ENCODE measurements at regions not wholly inside any gene's neighbourhood (a gene's known extent, or its start where the extent isn't known, plus 50 kb on each side); places are given as distances from the start of the nearest gene placed in this dataset.

DNA sequence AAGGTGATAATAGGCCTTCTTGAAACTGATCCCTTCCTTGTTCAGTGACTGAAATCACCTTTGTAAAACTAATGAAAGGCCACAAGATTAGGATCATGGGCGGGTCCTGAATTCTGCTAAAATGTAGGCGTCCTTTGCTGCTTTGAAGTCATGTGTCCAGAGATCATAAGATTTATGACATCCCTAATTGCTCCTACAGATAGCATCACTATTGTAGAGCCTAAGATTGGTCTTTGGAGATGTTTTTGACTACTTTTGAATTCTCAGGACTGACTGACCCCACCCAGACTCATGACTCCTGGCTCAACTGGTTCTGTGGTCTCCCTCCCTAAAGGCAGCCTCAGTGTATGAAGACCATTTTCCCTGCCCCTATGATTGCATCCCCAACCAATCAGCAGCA, 322.6 kb upstream of the SEMA3D start:
- H3K27ac Mint-ChIP-seq (ENCODE audit: unreplicated experiment), result no peak overlapping the region
- H3K4me3 Mint-ChIP-seq, result no peak overlapping the region
- H3K36me3 Mint-ChIP-seq (ENCODE audit: low read depth), result no peaks in the 10 kb centered on the region
- TF ChIP-seq, protein P1, sequence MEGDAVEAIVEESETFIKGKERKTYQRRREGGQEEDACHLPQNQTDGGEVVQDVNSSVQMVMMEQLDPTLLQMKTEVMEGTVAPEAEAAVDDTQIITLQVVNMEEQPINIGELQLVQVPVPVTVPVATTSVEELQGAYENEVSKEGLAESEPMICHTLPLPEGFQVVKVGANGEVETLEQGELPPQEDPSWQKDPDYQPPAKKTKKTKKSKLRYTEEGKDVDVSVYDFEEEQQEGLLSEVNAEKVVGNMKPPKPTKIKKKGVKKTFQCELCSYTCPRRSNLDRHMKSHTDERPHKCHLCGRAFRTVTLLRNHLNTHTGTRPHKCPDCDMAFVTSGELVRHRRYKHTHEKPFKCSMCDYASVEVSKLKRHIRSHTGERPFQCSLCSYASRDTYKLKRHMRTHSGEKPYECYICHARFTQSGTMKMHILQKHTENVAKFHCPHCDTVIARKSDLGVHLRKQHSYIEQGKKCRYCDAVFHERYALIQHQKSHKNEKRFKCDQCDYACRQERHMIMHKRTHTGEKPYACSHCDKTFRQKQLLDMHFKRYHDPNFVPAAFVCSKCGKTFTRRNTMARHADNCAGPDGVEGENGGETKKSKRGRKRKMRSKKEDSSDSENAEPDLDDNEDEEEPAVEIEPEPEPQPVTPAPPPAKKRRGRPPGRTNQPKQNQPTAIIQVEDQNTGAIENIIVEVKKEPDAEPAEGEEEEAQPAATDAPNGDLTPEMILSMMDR (conservative IDR thresholded peaks at IDR 0.05), result no peak
- no peaks in the 10 kb centered on the region for H3K27me3 Mint-ChIP-seq (ENCODE audit: low read depth)
- no peaks in the 10 kb centered on the region for H3K4me1 Mint-ChIP-seq
- peaks cover 6% of the 10 kb centered on the region for H3K9me3 Mint-ChIP-seq
- DNase-seq (ENCODE audit: low read depth, low spot score), result no peak

GRCh38 chr7:85508642-85509410, 322.0 kb upstream of the SEMA3D start:
- Mint-ChIP-seq H3K36me3 (ENCODE audit: low read depth) (peaks cover 3% of the 10 kb centered on the region), H3K27ac (ENCODE audit: unreplicated experiment) (no peak overlapping the region)

DNA sequence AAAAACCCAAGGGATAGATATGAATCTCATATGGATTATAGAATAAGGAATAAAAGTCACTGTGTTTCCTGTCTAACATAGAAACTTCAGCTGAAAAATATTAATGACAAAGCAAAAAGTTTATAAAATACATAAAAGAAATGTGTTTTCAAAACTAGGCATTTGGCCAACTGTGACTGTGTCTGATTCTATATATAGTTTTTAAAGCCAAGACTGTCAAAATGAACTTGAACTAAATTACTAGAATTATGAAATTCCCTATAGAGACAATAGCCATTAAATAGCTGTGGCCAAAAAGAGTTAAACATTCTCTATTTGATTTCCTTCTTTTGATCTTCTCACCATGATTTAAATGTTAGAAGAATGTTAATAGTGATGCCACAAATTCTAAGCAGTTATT, 311.2 kb upstream of the SEMA3D start:
- Mint-ChIP-seq H3K4me1 (no peaks in the 10 kb centered on the region), H3K9me3 (peaks cover 3% of the 10 kb centered on the region), H3K36me3 (ENCODE audit: low read depth) (peaks cover 2% of the 10 kb centered on the region), H3K27me3 (ENCODE audit: low read depth) (no peaks in the 10 kb centered on the region), H3K27ac (ENCODE audit: unreplicated experiment) (no peak overlapping the region), H3K4me3 (no peak overlapping the region)
- no peak for DNase-seq (ENCODE audit: low read depth, low spot score)
- TF ChIP-seq, protein P1 (conservative IDR thresholded peaks at IDR 0.05), result no peak

More at GRCh38 chr7:85508642-85509410, 322.0 kb upstream of the SEMA3D start:
- H3K4me1 Mint-ChIP-seq, result no peaks in the 10 kb centered on the region
- H3K9me3 Mint-ChIP-seq, result peaks cover 10% of the 10 kb centered on the region
- no peaks in the 10 kb centered on the region for H3K27me3 Mint-ChIP-seq (ENCODE audit: low read depth)
- no peak for DNase-seq (ENCODE audit: low read depth, low spot score)
- H3K4me3 Mint-ChIP-seq, result no peak overlapping the region
- TF ChIP-seq, protein P1 (conservative IDR thresholded peaks at IDR 0.05), result no peak

DNA sequence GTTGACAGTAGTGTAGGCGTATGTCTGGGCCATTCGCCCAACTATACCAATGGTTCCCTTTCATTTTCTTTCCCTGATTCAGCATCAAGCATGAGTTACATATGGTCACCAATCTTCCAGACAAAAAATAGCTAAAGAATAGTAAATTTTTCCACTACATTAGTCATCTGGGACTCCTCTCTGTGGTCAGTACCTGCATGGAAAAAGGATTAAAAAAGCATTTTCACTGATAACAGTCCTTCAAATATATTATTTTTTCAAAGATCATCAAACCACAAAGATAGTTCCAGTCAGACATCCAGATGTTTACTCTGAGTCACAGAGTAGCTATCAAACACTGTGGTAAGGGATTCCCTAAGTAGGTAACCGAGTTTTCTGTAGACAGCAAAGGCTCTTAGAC, 302.6 kb upstream of the SEMA3D start:
- Mint-ChIP-seq H3K4me1 (no peaks in the 10 kb centered on the region), H3K36me3 (ENCODE audit: low read depth) (no peaks in the 10 kb centered on the region), H3K4me3 (no peak overlapping the region), H3K27ac (ENCODE audit: unreplicated experiment) (no peak overlapping the region), H3K9me3 (no peaks in the 10 kb centered on the region), H3K27me3 (ENCODE audit: low read depth) (no peaks in the 10 kb centered on the region)
- TF ChIP-seq, protein P1 (conservative IDR thresholded peaks at IDR 0.05), result no peak
- DNase-seq (ENCODE audit: low read depth, low spot score), result no peak

GRCh38 chr7:85488406-85488805, 301.6 kb upstream of the SEMA3D start:
- no peaks in the 10 kb centered on the region for H3K4me1 Mint-ChIP-seq
- DNase-seq (ENCODE audit: low read depth, low spot score), result no peak
- no peak overlapping the region for H3K27ac Mint-ChIP-seq (ENCODE audit: unreplicated experiment)
- no peaks in the 10 kb centered on the region for H3K9me3 Mint-ChIP-seq
- H3K27me3 Mint-ChIP-seq (ENCODE audit: low read depth), result no peaks in the 10 kb centered on the region
- TF ChIP-seq, protein P1 (conservative IDR thresholded peaks at IDR 0.05), result no peak
- H3K36me3 Mint-ChIP-seq (ENCODE audit: low read depth), result no peaks in the 10 kb centered on the region
- no peak overlapping the region for H3K4me3 Mint-ChIP-seq

Measured in neural crest cell (in vitro differentiated cells).